GM20431 (cell line): ENCODE measurements at regions not wholly inside any gene's neighbourhood (a gene's known extent, or its start where the extent isn't known, plus 50 kb on each side); places are given as distances from the start of the nearest gene placed in this dataset.

Experiments
- in situ Hi-C: fragments of 300-500 bp; cut with MseI, MboI; formaldehyde crosslinking; loops from one replicate; pipeline ENCODE4 v1.15.0; 2020; ENCODE audit warnings: low sequenced_read_pairs; ENCODE audit not compliant: unreplicated experiment

DNA sequence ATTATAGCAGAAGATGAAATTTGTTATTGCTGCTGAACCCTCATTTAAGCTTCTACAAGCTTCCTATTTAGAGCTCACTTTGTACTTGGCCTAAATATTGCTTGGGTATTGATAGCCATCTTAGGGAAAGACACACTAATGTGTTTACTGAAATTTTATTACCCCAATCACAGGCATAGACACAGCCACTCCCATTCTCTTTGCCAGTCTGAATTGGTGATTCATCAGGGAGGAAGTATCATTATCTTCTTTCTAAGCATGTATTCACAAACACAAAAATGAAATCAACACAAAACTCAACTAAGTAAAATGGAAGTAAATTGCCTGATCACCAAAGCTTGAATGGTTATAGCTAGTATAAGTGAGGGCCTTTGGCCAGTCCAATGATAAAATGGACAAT lies 666.3 kb downstream of the TSN start:
- in situ Hi-C loops, result no loop called here

DNA sequence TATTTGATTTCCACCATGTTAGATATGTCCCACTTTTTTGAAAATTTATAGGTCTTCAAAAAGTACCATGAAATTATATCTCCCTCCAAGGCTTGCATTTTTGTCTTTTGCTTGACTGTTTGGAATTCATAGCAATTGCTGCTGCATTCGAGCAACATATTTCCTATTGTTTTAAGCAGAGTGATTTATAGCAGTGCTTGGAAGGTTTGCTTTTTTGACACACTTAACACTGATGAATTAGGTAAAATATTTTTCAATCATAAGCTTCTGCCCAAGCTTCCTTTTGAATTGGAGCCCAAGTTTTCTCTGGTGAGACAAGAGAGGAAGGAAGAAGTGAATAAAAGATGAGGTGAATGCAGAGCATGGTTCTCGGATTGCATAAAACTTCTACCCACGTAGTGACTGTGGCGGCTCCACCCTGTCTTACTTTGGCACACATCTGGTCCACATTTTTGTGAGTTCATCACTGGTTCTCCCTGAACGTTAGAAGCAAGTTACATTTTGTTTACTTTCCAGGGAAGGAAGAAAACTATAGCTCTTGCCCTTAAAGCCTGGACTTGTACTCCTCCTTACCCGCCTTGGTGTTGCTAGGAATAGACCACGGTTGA lies 667.0 kb downstream of the TSN start:
- in situ Hi-C loops, result no loop called here

DNA sequence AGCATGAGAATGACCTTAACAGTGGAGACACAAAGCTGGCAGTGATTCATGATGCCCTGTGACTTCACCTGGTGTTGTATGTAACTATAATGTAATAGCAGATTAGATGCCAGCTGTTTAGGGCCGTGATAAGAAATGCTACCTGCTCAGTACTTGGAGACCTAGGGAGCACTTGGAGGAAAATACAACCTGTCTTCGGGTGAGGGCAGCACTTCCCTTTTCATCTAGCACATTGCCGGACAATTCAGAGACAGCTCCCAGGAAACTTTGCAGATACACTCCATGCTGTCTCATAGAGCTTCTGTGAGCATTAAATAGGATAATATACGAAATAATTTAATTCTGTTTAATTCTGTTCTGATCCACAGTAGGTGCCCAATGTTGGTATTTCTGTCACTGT lies 668.5 kb downstream of the TSN start:
- in situ Hi-C loops, result no loop called here

DNA sequence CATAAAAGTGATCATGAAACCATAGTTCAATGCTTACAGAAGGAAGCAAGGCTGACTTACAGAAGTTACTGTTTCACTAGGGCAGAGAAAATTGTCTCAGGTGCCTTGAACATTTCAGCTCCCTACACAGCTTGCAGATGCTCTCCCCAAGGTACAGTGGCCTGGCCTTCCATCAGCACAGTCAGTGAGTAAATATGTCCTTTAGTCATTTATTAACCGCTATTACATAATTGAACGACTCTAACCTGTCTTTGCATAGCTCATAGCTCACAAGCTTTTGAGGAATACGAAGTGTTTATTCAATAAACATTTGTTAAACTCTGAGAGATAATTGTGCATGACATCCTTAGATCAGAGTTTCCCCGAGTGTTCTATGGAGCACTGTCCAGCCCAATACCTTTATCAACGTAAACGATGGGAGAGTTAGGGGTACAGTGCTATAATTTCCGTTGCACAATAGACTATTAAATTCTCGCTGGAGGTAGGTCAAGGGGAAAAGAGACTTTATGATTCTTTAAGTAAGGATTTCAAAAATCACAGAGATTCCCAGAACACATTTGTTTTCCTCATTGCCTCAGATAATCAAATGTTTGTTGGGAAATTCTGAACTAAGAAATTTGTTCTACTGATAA lies 677.8 kb downstream of the TSN start:
- in situ Hi-C loops, result no loop called here

DNA sequence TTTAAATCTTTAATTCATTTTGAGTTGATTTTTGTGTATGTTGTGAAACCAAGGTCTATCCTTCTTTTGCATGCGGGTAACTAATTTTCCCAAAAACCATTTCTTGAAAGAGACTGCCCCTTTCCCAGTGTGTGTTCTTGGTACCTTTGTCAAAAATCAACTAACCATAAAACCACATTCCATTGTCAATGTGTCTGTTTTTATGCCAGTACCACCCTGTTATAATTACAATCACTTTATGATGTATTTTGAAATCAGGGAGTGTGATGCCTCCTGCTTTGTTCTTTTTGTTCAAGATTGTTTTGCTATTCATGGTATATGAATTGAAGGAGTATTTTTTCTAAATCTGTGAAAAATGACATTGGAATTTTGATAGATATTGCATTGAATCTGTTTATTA lies 689.6 kb downstream of the TSN start:
- in situ Hi-C loops, result no loop called here

DNA sequence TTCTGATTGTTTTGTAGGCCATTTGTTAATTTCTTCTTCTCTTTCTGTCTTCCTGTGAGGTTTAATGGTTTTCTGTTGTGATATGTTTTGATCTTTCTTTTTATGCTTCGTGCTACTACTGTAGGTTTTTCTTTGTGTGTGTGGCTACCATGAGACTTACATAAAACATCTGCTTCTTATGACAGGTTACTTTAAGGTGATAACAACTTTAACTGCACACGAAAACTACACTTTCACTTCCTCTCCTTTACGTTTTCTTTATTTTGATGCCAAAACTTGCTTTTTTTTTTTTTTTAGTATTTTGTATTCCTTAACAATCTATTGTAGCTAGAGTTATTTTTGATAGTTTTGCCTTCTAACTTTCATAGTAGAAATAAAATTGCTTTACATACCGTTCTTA lies 691.3 kb downstream of the TSN start:
- in situ Hi-C loops, result no loop called here

DNA sequence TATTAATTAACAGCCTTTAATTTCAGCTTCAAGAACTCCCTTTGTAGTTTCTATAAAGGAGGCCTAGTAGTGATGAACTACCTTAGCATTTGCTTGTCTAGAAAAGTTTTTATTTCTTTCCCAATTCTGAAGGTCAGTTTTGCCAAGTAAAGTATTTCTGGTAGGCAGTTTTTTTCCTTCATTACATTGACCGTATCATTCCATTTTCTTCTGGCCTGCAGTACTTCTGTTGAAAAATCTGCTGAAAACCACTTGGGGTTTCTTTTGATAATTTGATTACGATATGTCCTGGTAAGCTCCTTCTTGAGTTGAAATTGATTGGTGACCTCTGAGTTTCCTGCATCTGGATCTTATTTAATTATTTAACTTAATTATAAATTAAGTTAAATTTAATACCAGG lies 691.8 kb downstream of the TSN start:
- in situ Hi-C loops, result no loop called here

DNA sequence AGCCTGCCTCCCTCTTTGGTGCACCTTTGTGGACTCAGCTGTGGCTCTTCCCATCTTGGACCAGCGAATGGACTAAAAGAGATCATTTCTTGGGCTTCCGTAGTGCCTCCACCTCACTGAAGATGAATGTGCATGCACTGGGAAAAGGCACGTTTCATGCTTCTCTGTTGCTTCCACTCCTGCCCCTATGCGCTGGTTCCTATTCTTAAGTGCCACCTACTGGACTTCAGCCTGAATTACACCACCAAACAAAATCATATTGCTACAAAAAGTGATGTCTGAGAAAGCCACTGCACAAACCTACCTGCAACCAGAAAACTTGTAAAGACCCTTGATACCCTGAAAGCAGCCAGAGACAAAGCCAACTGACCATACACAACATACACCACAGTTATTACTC lies 695.6 kb downstream of the TSN start:
- in situ Hi-C loops, result no loop called here

DNA sequence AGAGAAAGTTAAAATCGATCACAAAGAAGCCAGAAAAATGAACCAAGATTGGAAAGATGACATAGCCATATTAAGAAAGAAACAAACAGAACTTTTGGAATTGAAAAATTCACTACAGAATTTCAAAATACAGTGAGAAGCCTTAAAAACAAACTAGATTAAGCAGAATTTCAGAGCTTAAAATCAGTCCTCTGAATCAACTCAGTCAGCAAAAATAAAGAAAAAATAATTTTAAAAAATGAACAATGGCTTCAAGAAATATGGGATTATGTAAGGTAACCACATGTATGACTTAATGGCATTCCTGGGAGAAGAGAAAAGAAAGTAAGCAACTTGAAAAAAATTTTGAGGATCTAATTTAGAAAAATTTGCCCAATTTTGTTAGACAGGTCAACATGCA lies 696.2 kb downstream of the TSN start:
- in situ Hi-C loops, result no loop called here

DNA sequence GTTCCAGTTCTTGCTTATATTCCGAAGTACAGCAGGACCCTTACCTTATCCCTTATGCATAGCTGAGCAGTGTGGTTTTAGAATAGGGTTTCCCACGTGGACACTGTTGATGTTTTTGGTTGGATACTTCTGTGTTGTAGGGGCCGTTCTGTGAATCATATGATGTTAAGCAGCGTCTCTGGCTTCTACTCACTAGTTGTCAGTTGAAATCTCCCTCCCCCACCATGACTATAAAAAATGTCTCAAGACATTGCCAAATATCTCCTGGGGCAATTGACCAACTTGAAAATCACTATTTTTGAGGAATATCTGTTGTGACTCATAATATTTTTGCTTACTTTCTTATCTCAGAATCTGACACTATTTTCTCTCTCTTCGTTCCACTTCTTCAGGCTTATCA lies 713.7 kb downstream of the TSN start:
- in situ Hi-C loops, result no loop called here

DNA sequence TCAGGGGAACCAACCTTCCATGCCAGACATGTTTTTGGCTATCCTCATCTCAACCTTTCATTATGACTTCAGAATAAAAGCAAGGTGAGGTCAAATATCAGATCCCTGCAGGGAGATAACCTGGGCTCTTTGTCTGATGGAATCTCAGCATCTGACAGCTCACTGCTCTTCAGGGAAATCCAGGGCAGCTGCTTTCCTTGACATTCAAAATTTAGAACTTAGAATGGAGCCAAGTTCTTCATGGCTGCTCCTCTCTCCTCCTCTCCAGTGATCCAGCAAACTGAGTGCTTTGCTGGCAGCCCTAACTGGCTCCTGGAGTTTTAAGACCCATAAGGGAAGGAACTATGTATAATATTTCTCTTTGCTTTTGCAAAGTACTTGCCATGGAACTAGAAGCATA lies 716.3 kb downstream of the TSN start:
- in situ Hi-C loops, result no loop called here

DNA sequence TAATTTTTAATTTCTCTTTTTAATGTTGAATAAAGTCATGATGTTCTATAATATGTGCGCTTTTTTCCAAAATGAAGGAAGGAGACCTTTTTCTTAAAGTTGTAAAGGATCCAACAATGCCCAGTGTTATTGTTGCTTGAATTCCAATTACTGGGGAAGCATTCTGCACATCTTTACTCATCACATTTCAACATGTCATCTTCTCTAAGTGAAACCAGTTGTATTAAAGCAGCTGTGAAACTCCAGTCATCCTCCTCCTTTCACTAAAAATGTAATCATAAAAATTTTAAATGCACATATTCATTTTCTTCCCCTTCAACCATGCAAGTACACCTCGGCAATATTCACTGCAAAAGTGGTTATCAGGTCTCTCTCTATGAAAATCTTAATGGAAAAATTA lies 722.7 kb downstream of the TSN start:
- in situ Hi-C loops, result no loop called here

DNA sequence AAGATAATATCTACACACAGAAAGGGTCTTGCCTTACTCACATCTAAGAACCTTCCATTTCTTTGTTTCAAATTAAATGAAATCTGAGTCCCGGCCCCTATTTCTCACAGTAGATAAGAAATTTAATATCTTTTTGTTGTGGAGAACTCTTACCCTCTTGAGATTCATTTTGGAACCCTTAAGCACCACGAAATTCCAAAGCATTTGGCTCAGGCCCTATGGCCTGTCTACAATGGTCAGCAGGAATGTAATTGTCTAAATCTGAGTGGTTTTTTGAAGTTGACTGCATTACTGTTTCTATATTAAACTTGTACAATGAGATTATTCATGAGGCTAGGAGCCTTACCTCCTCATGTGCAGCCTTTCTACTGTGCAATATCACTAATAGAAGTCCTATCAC lies 723.3 kb downstream of the TSN start:
- in situ Hi-C loops, result no loop called here

DNA sequence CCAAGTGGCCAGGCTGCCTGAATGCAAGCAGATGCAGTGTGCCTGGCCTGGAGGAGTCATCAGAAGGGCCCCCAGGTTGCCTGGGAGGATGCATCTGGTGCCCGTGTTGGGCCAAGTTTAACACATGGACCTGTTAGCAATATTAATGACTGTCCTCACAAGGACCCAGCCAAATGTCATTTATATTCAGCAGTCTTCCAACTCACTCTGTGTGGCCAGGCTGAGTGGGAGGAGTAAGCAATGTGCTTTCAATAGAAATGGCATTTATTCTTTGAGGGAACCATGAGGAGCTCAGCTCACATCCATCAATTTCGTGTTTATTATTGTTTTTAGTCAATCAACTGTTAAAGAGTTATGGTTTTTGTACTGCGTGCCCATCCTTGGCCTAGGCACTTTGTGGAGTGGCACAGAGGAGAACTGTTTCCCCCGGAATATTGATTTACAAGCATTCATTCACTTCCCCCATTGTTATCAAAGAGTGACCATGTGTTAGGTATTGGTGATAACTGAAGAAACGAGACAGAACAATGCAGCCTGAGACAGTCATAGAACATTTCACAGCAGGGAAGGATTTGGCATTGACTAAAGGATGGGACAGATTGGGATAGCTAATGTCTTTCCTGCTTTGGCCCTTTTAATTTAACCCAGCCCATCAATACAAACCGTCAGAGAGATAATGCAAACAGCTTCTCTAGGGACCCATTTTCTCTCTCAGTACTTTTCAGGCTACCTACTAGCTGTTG lies 725.2 kb downstream of the TSN start:
- in situ Hi-C loops, result no loop called here

DNA sequence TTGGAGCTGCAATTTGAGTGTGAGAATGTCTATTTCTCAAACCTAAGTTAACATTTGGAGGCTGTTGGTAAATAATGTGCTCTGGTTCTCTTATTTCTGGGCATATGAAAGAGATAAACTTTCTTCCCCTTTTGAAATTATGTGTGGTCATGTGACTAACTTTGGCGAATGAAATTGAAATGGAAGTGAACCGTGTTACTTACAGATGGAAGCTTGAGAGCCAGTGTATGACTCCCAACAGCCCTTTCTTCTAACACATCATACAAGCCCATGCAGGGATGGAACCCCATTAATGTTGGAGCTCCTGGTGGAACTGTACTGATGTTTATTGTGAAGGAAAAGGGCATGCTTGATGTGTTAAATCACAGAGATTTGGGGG lies 725.8 kb downstream of the TSN start:
- in situ Hi-C loops, result no loop called here

DNA sequence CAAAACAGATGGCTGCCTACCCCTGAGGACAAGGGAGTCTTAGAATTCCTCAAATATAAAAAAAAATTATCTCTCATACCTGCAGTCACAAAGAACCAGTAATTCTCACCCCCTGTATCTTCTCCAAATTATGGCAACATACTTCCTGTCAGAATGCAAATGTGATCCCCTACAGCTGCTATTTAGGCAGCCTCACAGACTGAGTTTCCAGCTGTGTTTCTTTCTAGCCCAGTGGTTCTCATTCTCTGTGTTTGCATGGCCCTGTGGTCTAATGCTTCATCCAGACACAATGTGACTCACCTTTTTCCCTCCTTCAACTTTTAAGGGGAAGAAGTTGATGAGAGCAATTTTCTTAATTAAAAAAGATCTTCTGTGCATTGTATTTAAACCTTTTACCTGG lies 726.3 kb downstream of the TSN start:
- in situ Hi-C loops, result no loop called here

DNA sequence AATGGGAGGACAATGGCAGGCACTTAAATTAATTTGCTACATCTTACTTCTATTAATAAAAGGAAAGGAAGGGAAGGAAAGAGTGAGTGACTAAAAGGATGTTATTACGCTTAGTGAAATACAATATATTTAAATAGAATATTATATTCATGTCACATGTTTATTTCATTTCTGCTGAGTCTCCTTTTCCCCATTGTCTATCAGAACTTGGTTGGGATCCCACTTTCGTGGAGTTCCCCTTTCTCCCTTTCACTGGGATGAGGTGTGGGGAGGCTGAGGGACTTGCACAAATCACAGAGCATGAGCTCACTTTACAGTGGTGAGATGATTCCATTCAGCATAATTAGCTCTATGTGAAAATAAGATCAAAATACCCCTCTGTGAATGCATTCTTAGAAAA lies 730.6 kb downstream of the TSN start:
- in situ Hi-C loops, result no loop called here

DNA sequence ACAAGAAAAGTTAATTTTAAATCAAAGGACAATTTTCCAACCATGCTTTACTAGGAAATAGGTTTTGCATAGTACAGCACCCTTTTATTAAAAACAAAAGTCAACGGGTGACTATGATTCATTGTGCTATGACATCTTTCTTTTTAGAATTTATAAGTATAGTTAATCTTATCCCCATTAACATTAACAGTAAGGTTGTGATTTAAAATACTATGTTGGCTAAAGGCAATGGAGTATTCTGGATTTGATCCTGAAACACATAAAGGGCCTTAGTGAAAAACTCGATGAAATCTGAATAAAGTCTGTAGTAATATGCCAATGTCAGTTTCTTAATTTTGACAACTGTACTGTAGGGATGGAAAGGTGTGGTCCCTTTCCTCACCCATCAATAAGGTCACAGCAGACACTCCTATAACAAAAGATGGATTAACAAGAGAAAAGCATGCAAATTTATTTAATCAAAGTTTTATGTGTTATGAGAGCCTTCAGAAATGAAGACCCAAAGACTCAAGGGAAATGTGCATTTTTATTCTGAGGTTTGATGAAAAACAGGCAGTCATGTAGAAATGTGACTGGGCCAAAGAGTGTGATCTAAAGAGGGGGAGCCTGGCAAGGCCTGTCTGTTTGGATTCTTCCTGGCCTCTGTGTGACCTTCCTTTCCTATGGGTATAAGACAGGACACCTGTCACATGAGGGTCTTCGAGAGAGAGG lies 731.4 kb downstream of the TSN start:
- in situ Hi-C loops, result no loop called here

DNA sequence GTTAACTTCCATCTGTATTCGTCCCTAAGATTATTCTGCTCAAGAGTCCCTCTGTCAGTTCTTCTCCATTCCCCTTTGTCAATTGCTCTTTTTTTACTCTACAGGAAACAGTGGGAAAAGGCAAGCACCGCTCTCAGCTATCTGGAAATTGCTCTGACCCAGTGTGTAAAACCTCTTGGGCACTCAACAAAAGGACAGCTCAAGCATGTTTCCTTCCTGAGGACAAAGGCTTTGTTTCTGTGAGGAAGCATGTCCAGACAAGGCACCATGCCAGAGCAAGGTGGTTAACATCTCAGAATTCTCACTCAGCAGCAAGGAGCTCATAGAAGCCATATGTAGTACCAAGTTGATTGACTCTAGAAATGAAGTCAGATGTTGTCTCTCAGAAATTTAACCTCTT lies 735.6 kb downstream of the TSN start:
- in situ Hi-C loops, result no loop called here

DNA sequence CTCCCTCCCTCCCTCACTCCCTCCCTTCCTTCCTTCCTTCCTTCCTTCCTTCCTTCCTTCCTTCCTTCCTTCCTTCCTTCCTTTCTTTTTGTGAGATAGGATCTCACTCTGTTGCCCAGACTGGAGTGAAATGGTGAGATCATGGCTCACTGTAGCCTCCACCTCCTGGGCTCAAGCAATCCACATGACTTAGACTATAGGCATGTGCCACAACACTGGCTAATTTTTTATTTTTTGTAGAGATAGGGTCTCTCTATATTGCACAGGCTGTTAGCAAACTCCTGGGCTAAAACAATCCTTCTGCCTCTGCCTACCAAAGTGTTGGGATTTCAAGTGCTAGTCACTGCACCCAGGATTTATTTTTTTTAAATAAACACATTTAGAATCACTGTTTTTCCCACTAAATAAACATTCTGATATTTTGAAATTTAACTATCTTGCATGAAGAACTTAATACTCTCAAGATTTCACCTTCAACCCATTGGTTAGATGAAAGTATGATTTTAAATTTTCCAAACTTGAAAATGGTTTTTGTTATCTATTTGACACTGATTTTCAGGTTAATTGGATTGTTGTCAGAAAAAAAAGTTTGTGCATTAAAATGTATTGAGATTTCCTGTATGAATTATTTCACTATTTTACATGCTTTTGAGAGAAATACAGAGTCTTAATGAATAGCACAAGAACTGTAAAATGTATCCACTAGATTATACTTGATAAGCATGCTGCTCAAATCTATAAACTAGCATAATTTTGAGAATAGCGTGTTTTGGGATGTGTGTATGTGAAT lies 745.1 kb downstream of the TSN start:
- in situ Hi-C loops, result no loop called here
